ENCODE measurements at regions not wholly inside any gene's neighbourhood (a gene's known extent, or its start where the extent isn't known, plus 50 kb on each side); places are given as distances from the start of the nearest gene placed in this dataset.
"Not testable (repeated sequence)": the region's sequence is repeated elsewhere in the genome, so short reads cannot be mapped to it uniquely, and the experiment has no call there.

- H3K9me3 Mint-ChIP-seq; intact Hi-C loops (cut with micrococcal nuclease); H3K27me3 Mint-ChIP-seq (ENCODE audit: insufficient read depth); DNase-seq (ENCODE audit: low spot score); H3K27ac Mint-ChIP-seq; H3K36me3 Mint-ChIP-seq (ENCODE audit: low read depth); H3K4me1 Mint-ChIP-seq (ENCODE audit: low read depth); H3K4me3 Mint-ChIP-seq: not testable (repeated sequence)
Observed at GRCh38 chr9:18305167-18305806, 168.7 kb upstream of the ADAMTSL1 start.

GRCh38 chr9:18314316-18314715 lies 159.6 kb upstream of the ADAMTSL1 start:
- Mint-ChIP-seq H3K36me3 (ENCODE audit: low read depth) (no peaks in the 10 kb centered on the region), H3K4me3 (no peak overlapping the region), H3K27me3 (ENCODE audit: insufficient read depth) (no peaks in the 10 kb centered on the region), H3K4me1 (ENCODE audit: low read depth) (no peaks in the 10 kb centered on the region), H3K27ac (no peak overlapping the region), H3K9me3 (peaks cover 21% of the 10 kb centered on the region)
- DNase-seq (ENCODE audit: low spot score), result no peak
- intact Hi-C loops (cut with micrococcal nuclease), result no loop called here

- H3K27me3 Mint-ChIP-seq (ENCODE audit: insufficient read depth), result no peaks in the 10 kb centered on the region
- DNase-seq (ENCODE audit: low spot score), result no peak
- intact Hi-C loops (cut with micrococcal nuclease), result no loop called here
- no peak overlapping the region for H3K27ac Mint-ChIP-seq
- no peaks in the 10 kb centered on the region for H3K4me1 Mint-ChIP-seq (ENCODE audit: low read depth)
- H3K4me3 Mint-ChIP-seq, result no peak overlapping the region
- H3K9me3 Mint-ChIP-seq, result peaks cover 21% of the 10 kb centered on the region
- no peaks in the 10 kb centered on the region for H3K36me3 Mint-ChIP-seq (ENCODE audit: low read depth)
Observed at GRCh38 chr9:18317896-18318295, 156.1 kb upstream of the ADAMTSL1 start.

- H3K27ac Mint-ChIP-seq, result no peak overlapping the region
- intact Hi-C loops (cut with micrococcal nuclease), result no loop called here
- no peaks in the 10 kb centered on the region for H3K4me1 Mint-ChIP-seq (ENCODE audit: low read depth)
- no peaks in the 10 kb centered on the region for H3K36me3 Mint-ChIP-seq (ENCODE audit: low read depth)
- DNase-seq (ENCODE audit: low spot score), result no peak
- H3K27me3 Mint-ChIP-seq (ENCODE audit: insufficient read depth), result no peaks in the 10 kb centered on the region
- peaks cover 15% of the 10 kb centered on the region for H3K9me3 Mint-ChIP-seq
- no peak overlapping the region for H3K4me3 Mint-ChIP-seq
Observed at GRCh38 chr9:18319918-18320445, 154.0 kb upstream of the ADAMTSL1 start.

GRCh38 chr9:18324928-18325745 lies 148.8 kb upstream of the ADAMTSL1 start:
- intact Hi-C loops (cut with micrococcal nuclease), result no loop called here
- Mint-ChIP-seq H3K4me3 (no peak overlapping the region), H3K36me3 (ENCODE audit: low read depth) (no peaks in the 10 kb centered on the region), H3K4me1 (ENCODE audit: low read depth) (no peaks in the 10 kb centered on the region), H3K27ac (no peak overlapping the region), H3K27me3 (ENCODE audit: insufficient read depth) (no peaks in the 10 kb centered on the region), H3K9me3 (no peaks in the 10 kb centered on the region)
- DNase-seq (ENCODE audit: low spot score), result no peak

- H3K9me3 Mint-ChIP-seq; H3K36me3 Mint-ChIP-seq (ENCODE audit: low read depth); intact Hi-C loops (cut with micrococcal nuclease); H3K4me3 Mint-ChIP-seq; H3K4me1 Mint-ChIP-seq (ENCODE audit: low read depth); DNase-seq (ENCODE audit: low spot score); H3K27me3 Mint-ChIP-seq (ENCODE audit: insufficient read depth); H3K27ac Mint-ChIP-seq: not testable (repeated sequence)
Observed at GRCh38 chr9:18325746-18326011, 148.3 kb upstream of the ADAMTSL1 start.

- no peak for DNase-seq (ENCODE audit: low spot score)
- Mint-ChIP-seq H3K27me3 (ENCODE audit: insufficient read depth) (no peaks in the 10 kb centered on the region), H3K27ac (no peak overlapping the region), H3K36me3 (ENCODE audit: low read depth) (no peaks in the 10 kb centered on the region), H3K4me1 (ENCODE audit: low read depth) (no peaks in the 10 kb centered on the region), H3K4me3 (no peak overlapping the region), H3K9me3 (no peaks in the 10 kb centered on the region)
- intact Hi-C loops (cut with micrococcal nuclease), result no loop called here
Observed at GRCh38 chr9:18327121-18327520, 146.8 kb upstream of the ADAMTSL1 start.

- H3K4me1 Mint-ChIP-seq (ENCODE audit: low read depth), result no peaks in the 10 kb centered on the region
- intact Hi-C loops (cut with micrococcal nuclease), result no loop called here
- H3K27ac Mint-ChIP-seq, result no peak overlapping the region
- no peak for DNase-seq (ENCODE audit: low spot score)
- no peaks in the 10 kb centered on the region for H3K36me3 Mint-ChIP-seq (ENCODE audit: low read depth)
- H3K9me3 Mint-ChIP-seq, result no peaks in the 10 kb centered on the region
- no peak overlapping the region for H3K4me3 Mint-ChIP-seq
- H3K27me3 Mint-ChIP-seq (ENCODE audit: insufficient read depth), result no peaks in the 10 kb centered on the region
Observed at GRCh38 chr9:18330401-18331309, 143.3 kb upstream of the ADAMTSL1 start.

- intact Hi-C loops (cut with micrococcal nuclease), result no loop called here
- Mint-ChIP-seq H3K4me3 (no peak overlapping the region), H3K4me1 (ENCODE audit: low read depth) (no peaks in the 10 kb centered on the region), H3K27me3 (ENCODE audit: insufficient read depth) (no peaks in the 10 kb centered on the region), H3K9me3 (no peaks in the 10 kb centered on the region), H3K36me3 (ENCODE audit: low read depth) (no peaks in the 10 kb centered on the region), H3K27ac (no peak overlapping the region)
- DNase-seq (ENCODE audit: low spot score), result no peak
Observed at GRCh38 chr9:18331310-18331684, 142.7 kb upstream of the ADAMTSL1 start.

- Mint-ChIP-seq H3K4me3 (no peak overlapping the region), H3K4me1 (ENCODE audit: low read depth) (no peaks in the 10 kb centered on the region), H3K27me3 (ENCODE audit: insufficient read depth) (no peaks in the 10 kb centered on the region), H3K9me3 (no peaks in the 10 kb centered on the region), H3K36me3 (ENCODE audit: low read depth) (no peaks in the 10 kb centered on the region), H3K27ac (no peak overlapping the region)
- intact Hi-C loops (cut with micrococcal nuclease), result no loop called here
- no peak for DNase-seq (ENCODE audit: low spot score)
Observed at GRCh38 chr9:18331808-18332209, 142.1 kb upstream of the ADAMTSL1 start.

- Mint-ChIP-seq H3K27ac (no peak overlapping the region), H3K4me1 (ENCODE audit: low read depth) (no peaks in the 10 kb centered on the region), H3K36me3 (ENCODE audit: low read depth) (no peaks in the 10 kb centered on the region), H3K9me3 (no peaks in the 10 kb centered on the region), H3K27me3 (ENCODE audit: insufficient read depth) (no peaks in the 10 kb centered on the region), H3K4me3 (no peak overlapping the region)
- intact Hi-C loops (cut with micrococcal nuclease), result no loop called here
- no peak for DNase-seq (ENCODE audit: low spot score)
Observed at GRCh38 chr9:18333157-18333556, 140.8 kb upstream of the ADAMTSL1 start.

- H3K27ac Mint-ChIP-seq, result no peak overlapping the region
- intact Hi-C loops (cut with micrococcal nuclease), result no loop called here
- no peak for DNase-seq (ENCODE audit: low spot score)
- no peaks in the 10 kb centered on the region for H3K27me3 Mint-ChIP-seq (ENCODE audit: insufficient read depth)
- no peak overlapping the region for H3K4me3 Mint-ChIP-seq
- H3K36me3 Mint-ChIP-seq (ENCODE audit: low read depth), result no peaks in the 10 kb centered on the region
- H3K4me1 Mint-ChIP-seq (ENCODE audit: low read depth), result no peaks in the 10 kb centered on the region
- no peaks in the 10 kb centered on the region for H3K9me3 Mint-ChIP-seq
Observed at GRCh38 chr9:18335825-18336224, 138.1 kb upstream of the ADAMTSL1 start.

GRCh38 chr9:18338042-18338441 lies 135.9 kb upstream of the ADAMTSL1 start:
- Mint-ChIP-seq H3K4me1 (ENCODE audit: low read depth) (no peaks in the 10 kb centered on the region), H3K4me3 (no peak overlapping the region), H3K9me3 (no peaks in the 10 kb centered on the region), H3K27me3 (ENCODE audit: insufficient read depth) (no peaks in the 10 kb centered on the region), H3K36me3 (ENCODE audit: low read depth) (no peaks in the 10 kb centered on the region), H3K27ac (no peak overlapping the region)
- intact Hi-C loops (cut with micrococcal nuclease), result no loop called here
- DNase-seq (ENCODE audit: low spot score), result no peak
